ENCODE measurements at regions not wholly inside any gene's neighbourhood (a gene's known extent, or its start where the extent isn't known, plus 50 kb on each side); places are given as distances from the start of the nearest gene placed in this dataset.

- H3K27ac ChIP-seq = no peak overlapping the region
- H3K4me3 ChIP-seq = no peak overlapping the region
- no peaks in the 10 kb centered on the region for H3K4me1 ChIP-seq
- no peaks in the 10 kb centered on the region for H4K20me1 ChIP-seq
- peak; percentile 22; the same call in 1 of the 2 replicates for TF ChIP-seq Cebpa-rat (IDR thresholded peaks at IDR 0.05)
- H3K9me3 ChIP-seq = no peaks in the 10 kb centered on the region
- no peaks in the 10 kb centered on the region for H3K36me3 ChIP-seq
- H3K4me2 ChIP-seq = no peak overlapping the region
- H3K9ac ChIP-seq = no peak overlapping the region
- no peaks in the 10 kb centered on the region for H3K27me3 ChIP-seq
These were observed 322.1 kb downstream of the CCDC85A start for GRCh38 chr2:56505885-56506284.

DNA sequence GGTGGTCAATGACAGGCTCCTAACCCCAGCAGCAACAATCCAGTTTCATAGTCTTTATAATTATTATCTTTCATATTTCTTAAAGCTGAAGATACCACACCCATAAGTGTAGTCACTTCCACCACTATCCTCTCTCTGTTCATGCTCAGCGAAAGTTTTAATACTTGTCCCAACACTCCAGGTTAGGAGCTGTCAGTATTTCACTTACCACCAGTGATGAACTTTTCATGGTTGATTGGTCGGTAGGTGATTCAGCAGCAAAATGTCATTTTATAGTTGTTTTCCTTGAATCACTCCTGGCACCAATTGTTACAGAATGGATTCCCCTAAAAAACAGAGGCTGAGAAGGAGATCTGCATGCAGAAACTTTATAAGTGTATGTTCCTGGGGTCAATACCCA lies 324.9 kb downstream of the CCDC85A start:
- no peak for TF ChIP-seq Cebpa-rat (IDR thresholded peaks at IDR 0.05)
- H3K4me1 ChIP-seq = no peaks in the 10 kb centered on the region
- no peaks in the 10 kb centered on the region for H3K36me3 ChIP-seq
- no peaks in the 10 kb centered on the region for H3K27me3 ChIP-seq
- H3K27ac ChIP-seq = no peak overlapping the region
- H3K9me3 ChIP-seq = no peaks in the 10 kb centered on the region
- no peaks in the 10 kb centered on the region for H4K20me1 ChIP-seq
- H3K9ac ChIP-seq = no peak overlapping the region
- no peak overlapping the region for H3K4me3 ChIP-seq
- H3K4me2 ChIP-seq = no peak overlapping the region

DNA sequence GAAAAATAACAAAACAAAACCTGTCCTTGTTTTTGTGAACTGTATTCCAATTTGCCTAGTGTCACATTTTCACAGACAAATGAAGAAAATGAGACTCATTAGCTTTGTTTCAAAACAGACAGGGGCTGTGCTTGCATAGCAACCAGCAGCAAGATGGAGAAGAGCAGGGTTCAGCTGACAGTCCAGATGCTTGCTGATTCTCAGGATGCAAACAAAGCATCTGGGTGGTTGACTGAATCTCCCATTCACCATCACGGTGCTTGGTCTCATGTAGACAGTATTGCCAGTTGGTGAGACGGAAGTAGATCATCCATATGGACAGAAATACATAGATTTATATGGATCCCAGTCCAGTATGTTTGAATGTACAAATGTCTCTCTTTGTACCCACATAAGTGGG lies 326.8 kb downstream of the CCDC85A start:
- no peak for TF ChIP-seq Cebpa-rat (IDR thresholded peaks at IDR 0.05)
- no peak overlapping the region for H3K9ac ChIP-seq
- no peaks in the 10 kb centered on the region for H3K4me1 ChIP-seq
- no peaks in the 10 kb centered on the region for H3K27me3 ChIP-seq
- no peaks in the 10 kb centered on the region for H4K20me1 ChIP-seq
- H3K9me3 ChIP-seq = no peaks in the 10 kb centered on the region
- no peak overlapping the region for H3K4me3 ChIP-seq
- no peak overlapping the region for H3K4me2 ChIP-seq
- no peaks in the 10 kb centered on the region for H3K36me3 ChIP-seq
- H3K27ac ChIP-seq = no peak overlapping the region

DNA sequence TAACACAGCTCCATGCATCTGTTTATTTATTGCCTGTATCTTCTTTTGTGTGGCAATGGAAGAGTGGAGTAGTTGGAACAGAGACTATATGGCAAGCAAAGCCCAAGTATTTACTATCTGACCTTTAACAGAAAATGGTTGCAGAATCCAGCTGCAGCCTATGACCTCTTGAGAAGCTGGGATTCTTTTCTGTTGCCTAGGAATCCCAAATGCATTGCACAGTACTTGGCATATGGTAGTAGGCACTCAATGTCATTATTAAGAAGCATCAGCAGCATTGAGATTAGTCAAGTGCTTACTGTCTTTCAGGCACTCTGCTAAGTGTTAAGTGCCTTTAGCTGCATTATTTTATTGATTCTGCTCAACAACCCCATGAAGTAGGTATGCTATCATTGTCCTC lies 331.6 kb downstream of the CCDC85A start:
- no peak for TF ChIP-seq Cebpa-rat (IDR thresholded peaks at IDR 0.05)
- no peaks in the 10 kb centered on the region for H3K4me1 ChIP-seq
- no peaks in the 10 kb centered on the region for H3K9me3 ChIP-seq
- H3K4me3 ChIP-seq = no peak overlapping the region
- no peaks in the 10 kb centered on the region for H3K27me3 ChIP-seq
- no peaks in the 10 kb centered on the region for H4K20me1 ChIP-seq
- H3K9ac ChIP-seq = no peak overlapping the region
- H3K4me2 ChIP-seq = no peak overlapping the region
- no peak overlapping the region for H3K27ac ChIP-seq
- H3K36me3 ChIP-seq = no peaks in the 10 kb centered on the region

GRCh38 chr2:56519806-56520205 lies 336.0 kb downstream of the CCDC85A start:
- Histone ChIP-seq H3K4me1 (no peaks in the 10 kb centered on the region), H3K36me3 (no peaks in the 10 kb centered on the region), H3K27me3 (no peaks in the 10 kb centered on the region), H3K9ac (no peak overlapping the region), H3K9me3 (no peaks in the 10 kb centered on the region), H3K4me3 (no peak overlapping the region), H4K20me1 (no peaks in the 10 kb centered on the region), H3K27ac (no peak overlapping the region), H3K4me2 (no peak overlapping the region)
- no peak for TF ChIP-seq Cebpa-rat (IDR thresholded peaks at IDR 0.05)

DNA sequence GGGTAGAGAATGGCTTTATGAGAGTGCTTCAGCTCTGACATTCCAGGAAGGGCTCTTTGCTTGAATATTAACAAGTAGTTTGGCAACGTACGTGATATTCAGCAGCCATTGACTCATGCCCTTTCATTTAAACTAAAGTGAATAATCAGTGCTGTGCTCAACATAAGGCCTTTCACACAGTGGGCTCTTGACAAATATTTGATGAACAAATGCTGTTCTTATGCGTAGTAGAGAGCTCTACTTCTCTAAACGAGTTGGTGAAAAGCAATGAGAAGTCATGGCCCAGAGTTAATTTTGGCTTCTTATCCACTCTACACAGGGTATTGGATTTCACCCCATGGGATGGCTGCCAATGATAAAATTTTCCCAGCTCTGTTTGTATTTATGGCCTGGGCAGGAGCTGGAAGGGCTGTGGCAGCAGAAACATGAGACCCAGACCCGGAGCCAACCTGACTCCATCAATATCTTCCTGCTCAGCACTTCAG lies 338.9 kb downstream of the CCDC85A start:
- no peak overlapping the region for H3K4me2 ChIP-seq
- H3K4me1 ChIP-seq = no peaks in the 10 kb centered on the region
- no peaks in the 10 kb centered on the region for H3K9me3 ChIP-seq
- H4K20me1 ChIP-seq = no peaks in the 10 kb centered on the region
- no peak for TF ChIP-seq Cebpa-rat (IDR thresholded peaks at IDR 0.05)
- H3K27ac ChIP-seq = no peak overlapping the region
- no peaks in the 10 kb centered on the region for H3K27me3 ChIP-seq
- no peak overlapping the region for H3K4me3 ChIP-seq
- H3K9ac ChIP-seq = no peak overlapping the region
- H3K36me3 ChIP-seq = no peaks in the 10 kb centered on the region

GRCh38 chr2:56523816-56524215 lies 340.0 kb downstream of the CCDC85A start:
- H3K4me1 ChIP-seq = no peaks in the 10 kb centered on the region
- no peak overlapping the region for H3K4me2 ChIP-seq
- H3K27ac ChIP-seq = no peak overlapping the region
- TF ChIP-seq Cebpa-rat (IDR thresholded peaks at IDR 0.05) = no peak
- H4K20me1 ChIP-seq = no peaks in the 10 kb centered on the region
- no peak overlapping the region for H3K9ac ChIP-seq
- H3K4me3 ChIP-seq = no peak overlapping the region
- no peaks in the 10 kb centered on the region for H3K9me3 ChIP-seq
- H3K27me3 ChIP-seq = no peaks in the 10 kb centered on the region
- no peaks in the 10 kb centered on the region for H3K36me3 ChIP-seq

GRCh38 chr2:56531668-56532420 lies 348.1 kb downstream of the CCDC85A start:
- H3K4me3 ChIP-seq = no peak overlapping the region
- H3K9ac ChIP-seq = no peak overlapping the region
- H3K9me3 ChIP-seq = no peaks in the 10 kb centered on the region
- no peaks in the 10 kb centered on the region for H3K27me3 ChIP-seq
- H3K4me2 ChIP-seq = no peak overlapping the region
- no peak for TF ChIP-seq Cebpa-rat (IDR thresholded peaks at IDR 0.05)
- H4K20me1 ChIP-seq = no peaks in the 10 kb centered on the region
- no peak overlapping the region for H3K27ac ChIP-seq
- H3K4me1 ChIP-seq = no peaks in the 10 kb centered on the region
- H3K36me3 ChIP-seq = no peaks in the 10 kb centered on the region

DNA sequence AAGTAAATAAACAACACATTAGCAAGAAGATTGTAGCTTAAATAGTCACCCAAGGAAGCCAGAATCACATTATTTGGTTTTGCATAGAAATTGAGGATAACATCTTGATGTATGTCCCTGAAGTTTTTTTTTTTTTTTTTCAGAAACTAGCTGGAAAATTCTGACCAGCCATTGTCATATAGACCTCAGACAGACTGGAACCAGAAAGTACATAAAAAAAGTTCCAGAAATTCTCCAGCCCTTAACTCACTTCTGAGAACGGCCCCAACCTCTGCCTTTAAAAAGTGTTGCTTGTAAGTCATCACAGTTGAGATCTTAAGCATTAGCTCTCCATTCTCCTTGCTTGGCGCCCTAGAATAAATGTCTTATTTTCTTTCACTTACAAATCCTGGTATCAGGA lies 350.5 kb downstream of the CCDC85A start:
- Histone ChIP-seq H3K27ac (no peak overlapping the region), H3K4me1 (no peaks in the 10 kb centered on the region), H3K9ac (no peak overlapping the region), H3K9me3 (no peaks in the 10 kb centered on the region), H3K36me3 (no peaks in the 10 kb centered on the region), H3K4me3 (no peak overlapping the region), H3K27me3 (no peaks in the 10 kb centered on the region), H3K4me2 (no peak overlapping the region), H4K20me1 (no peaks in the 10 kb centered on the region)
- TF ChIP-seq Cebpa-rat (IDR thresholded peaks at IDR 0.05) = no peak

DNA sequence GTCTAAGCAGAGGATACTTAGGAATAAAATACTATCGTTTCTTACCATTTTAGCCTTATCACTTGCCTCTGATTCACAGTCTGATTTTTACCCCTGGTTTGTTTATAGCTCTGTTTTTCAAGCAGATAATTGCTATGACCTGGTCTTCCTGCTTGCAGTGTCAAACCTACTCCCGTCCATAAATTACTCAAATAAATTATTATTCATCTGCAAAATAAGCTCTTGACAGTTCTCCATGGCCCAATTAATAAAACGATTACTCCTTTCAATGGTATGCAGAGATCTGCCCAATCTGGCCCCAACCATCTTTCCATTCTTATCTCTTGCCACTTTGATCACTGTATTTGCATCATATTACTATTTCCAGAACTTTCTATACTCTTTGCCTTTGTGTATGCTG lies 354.0 kb downstream of the CCDC85A start:
- Histone ChIP-seq H3K4me2 (no peak overlapping the region), H3K9ac (no peak overlapping the region), H3K4me1 (peaks cover 2% of the 10 kb centered on the region; the same call in 1 of the 2 replicates), H3K27me3 (no peaks in the 10 kb centered on the region), H3K4me3 (no peak overlapping the region), H4K20me1 (no peaks in the 10 kb centered on the region), H3K9me3 (no peaks in the 10 kb centered on the region), H3K36me3 (no peaks in the 10 kb centered on the region), H3K27ac (no peak overlapping the region)
- TF ChIP-seq Cebpa-rat (IDR thresholded peaks at IDR 0.05) = no peak
